GM19035 (cell line): ENCODE measurements at regions not wholly inside any gene's neighbourhood (a gene's known extent, or its start where the extent isn't known, plus 50 kb on each side); places are given as distances from the start of the nearest gene placed in this dataset.
A peak's percentile ranks its signal among the peaks of the same experiment; 100 is the strongest.
"Not testable (repeated sequence)": the region's sequence is repeated elsewhere in the genome, so short reads cannot be mapped to it uniquely, and the experiment has no call there.

Experiments
- ATAC-seq: cut with Tn5 transposase; IDR thresholded peaks from one replicate; pipeline ENCODE4 v1.9.1; 2021; ENCODE audit not compliant: unreplicated experiment

DNA sequence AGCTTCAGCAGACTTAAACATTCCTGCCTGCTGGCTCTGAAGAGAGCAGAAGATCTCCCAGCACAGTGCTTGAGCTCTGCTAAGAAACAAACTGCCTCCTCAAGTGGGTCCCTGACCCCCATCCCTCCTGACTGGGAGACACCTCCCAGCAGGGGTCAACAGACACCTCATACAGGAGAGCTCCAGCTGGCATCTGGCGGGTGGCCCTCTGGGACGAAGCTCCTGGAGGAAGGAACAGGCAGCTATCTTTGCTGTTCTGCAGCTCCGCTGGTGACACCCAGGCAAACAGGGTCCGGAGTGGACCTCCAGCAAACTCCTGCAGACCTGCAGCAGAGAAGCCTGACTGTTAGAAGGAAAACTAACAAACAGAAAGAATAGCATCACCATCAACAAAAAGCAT lies 139.3 kb downstream of the ATXN7L3B start:
- not testable (repeated sequence) for ATAC-seq

DNA sequence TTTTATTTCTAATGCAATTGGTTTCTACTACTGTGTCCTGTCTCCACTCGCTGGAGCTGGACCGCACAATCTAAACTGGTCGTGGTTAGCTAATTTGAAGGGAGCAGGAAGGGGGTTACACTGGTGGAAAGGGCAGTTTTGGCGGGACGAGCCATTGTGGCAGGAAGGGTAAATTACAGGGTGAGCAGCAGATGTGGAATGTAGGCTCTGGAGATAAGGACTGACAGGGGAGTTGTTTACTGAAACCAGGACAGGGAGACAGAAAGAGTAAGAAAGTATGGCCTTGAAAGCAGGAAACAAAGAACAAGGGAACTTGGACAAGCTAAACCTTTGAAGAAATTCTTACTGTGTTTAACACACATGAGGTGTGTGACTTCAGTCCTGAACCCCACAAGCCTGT lies 147.8 kb downstream of the ATXN7L3B start:
- ATAC-seq = no peak

DNA sequence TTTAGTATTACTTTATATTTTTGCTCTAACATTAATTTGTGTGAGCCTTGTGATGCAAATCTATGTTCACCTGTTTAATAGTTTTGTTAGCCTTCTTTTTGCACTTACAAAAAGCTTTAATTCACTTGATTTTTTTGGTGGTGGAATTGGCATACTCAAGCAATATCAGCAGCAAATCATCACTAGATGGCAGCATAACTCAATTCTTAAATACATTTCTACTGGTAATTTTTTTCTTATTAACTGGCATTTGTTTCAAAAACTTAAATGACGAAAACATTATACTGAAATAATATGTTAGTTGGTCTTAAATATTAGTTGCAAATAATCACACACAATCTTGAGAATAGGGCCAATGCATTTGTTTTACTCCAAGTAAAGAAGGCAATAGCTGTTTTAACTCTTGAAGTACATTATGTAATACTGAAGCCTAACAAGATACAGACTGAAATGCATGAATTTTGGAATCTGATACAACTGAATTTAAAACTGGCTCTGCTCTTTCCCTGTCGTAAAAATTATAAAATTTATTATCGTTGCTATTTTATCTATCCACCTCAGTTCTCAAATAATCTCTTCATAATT lies 151.5 kb downstream of the ATXN7L3B start:
- peak; percentile 56 for ATAC-seq

DNA sequence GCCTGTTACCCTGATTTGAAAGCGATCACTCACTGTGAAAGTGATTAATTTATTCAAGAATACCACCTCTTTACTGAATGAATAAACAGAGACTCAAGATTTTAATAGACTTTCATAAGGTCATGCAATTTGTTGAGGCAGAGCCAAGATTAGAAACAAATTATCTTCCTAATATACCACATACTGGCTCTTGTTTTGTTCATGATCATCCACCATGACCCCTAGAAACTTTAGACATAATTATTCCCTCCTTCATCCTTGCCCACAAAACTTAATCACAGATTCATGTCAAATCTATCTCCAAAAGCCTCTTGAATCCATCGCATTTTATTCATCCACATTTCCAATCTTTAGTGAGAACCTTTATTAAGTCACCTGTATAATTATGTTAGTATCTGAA lies 152.3 kb downstream of the ATXN7L3B start:
- no peak for ATAC-seq

DNA sequence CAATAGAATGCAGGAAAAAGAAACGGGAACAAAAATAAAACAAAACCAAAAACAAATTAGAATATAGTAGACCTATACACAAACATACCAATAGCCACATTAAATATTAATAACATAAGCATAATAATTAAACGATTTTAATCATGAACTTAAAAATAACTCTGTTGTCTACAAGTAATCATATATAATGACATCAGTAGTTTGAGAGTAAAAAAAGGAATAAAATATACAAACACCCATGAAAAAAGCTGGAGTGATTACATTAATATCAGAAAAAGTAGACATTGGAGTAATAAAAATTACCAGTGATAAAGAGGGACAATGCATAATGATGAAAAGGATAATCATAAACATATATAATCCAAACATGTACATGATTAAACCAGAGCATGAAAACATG lies 181.8 kb downstream of the ATXN7L3B start:
- ATAC-seq = no peak

DNA sequence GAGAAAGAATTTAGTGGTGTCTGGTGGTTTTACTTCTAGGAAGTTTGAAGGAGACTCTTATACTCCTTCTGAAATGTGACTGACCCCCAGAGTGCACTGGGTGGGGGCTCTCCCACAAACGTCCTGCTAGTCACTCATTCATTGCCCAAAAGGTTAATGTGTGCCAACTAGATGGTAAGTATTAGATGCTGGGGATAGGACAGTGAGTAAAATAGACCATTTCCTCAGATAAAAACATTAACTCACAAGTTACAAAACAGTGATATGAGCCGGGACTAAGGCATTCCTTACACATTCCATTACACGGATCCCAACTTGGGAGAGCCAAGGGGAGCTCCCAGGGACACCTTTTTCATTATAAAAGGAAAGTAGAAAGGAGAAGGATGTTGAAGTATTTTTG lies 185.1 kb downstream of the ATXN7L3B start:
- no peak for ATAC-seq

DNA sequence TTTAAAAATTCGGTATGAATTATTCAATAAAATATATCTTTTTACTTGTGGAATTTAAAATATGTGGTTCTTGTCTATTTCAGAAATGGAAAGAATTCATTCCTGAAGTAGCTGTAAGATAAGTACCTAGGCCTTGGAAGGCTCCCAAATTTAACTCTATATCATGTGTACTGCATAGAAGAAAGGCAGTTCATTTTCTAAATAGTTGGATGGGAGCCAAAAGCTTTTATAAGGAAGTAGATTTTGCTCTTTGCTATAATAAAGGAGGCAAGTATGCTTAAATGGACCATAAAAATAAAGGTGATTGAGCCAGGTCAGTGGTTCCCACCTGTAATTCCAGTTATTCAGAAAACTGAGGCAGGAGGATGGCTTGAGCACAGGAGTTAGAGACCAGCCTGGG lies 187.5 kb downstream of the ATXN7L3B start:
- no peak for ATAC-seq

DNA sequence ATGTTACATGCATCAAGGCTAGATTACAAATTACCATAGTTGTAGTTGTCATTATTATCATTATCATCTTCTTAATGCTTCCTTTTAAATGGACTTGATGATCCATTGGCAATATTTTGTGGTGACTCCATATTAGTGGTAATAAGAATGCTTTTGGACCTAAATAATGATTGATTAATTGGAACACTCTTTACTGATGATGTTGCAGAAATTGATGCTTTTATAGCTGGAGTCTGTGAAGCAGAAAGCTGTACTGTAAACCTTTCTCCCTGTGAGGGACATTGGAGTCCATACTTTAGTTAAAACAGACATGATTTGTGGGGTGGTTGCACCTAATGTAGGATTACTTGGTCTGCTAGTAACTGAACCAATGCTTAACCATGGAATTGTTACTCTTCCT lies 190.4 kb downstream of the ATXN7L3B start:
- no peak for ATAC-seq

DNA sequence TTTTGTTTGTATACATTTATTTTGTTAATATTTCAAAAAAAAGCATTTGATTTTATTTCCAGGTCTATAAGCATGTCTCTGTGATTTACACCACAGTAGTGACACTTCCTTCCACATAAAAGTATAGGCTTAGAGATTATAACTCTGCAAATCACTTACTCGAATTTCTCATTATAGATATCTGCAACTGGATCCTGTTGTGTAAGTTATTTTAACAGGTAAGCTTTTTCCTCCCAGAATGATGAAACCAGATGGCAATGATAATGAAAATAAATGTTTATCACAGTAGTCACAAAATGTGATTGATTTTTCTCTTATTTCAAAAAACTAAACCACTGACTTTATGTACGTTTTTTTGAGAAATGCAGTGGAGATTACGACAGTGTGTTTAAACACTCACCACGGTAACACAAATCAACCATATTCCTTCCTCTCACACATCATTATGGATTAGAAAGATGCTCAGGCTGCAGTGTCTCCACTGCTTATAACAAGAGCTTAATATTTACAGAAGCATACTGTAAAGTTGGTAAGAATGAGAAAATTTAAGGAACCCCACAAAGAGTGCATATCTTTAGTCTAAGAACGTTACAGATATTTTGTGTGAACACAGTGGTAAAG lies 194.6 kb downstream of the ATXN7L3B start:
- no peak for ATAC-seq

DNA sequence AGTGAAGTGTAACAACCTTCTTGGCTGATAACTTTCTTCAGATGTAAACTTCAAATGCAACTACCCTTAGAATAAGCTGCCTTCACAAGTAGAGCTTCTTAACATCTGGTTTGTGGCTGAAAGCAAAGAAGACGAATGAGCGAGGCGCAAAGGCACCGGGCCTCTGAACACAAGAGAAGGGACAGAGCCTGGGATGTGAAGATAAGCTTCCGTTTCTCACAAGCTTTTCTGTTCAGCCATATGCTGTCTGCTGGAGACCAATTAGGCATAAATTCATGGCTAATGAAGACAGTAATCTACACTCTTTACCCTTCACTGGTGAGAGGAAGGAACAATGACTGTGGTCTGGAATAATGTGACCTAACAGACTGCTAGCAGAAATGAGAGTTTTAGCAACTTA lies 195.2 kb downstream of the ATXN7L3B start:
- ATAC-seq = no peak

DNA sequence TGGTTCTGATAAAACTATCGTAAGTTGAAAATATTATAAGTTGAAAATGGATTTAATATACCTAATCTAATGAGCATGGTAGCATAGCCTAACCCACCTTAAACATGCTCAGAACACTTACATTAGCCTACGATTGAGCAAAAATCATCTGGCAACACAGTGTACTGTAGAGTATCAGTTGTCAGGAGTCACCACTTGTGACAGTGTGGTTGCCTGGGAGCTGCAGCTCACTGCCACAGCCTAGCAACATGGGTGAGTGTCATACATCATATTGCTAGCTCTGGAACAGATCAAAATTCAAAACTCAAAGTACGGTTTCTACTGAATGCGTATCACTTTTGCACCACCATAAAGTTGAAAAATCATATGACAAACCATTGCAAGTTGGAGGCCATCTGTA lies 203.5 kb downstream of the ATXN7L3B start:
- no peak for ATAC-seq

DNA sequence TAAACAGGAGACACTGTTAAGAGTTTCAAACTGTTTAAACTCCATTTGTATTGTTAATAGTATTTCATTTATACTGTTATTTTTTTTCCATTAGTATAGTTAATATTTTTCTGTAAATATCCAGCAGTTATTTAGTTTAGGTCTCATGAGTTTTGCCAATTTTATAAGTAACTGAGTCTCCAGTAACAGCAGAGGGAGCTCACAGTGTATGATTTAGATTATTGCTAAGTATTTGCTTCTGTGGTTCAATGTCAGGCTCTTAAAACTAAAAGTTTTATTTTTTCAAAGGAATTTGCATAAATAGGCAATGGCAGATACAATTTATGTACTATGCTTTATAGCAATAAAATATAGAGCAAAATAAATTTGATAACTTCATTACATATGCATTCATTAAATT lies 209.7 kb downstream of the ATXN7L3B start:
- no peak for ATAC-seq

DNA sequence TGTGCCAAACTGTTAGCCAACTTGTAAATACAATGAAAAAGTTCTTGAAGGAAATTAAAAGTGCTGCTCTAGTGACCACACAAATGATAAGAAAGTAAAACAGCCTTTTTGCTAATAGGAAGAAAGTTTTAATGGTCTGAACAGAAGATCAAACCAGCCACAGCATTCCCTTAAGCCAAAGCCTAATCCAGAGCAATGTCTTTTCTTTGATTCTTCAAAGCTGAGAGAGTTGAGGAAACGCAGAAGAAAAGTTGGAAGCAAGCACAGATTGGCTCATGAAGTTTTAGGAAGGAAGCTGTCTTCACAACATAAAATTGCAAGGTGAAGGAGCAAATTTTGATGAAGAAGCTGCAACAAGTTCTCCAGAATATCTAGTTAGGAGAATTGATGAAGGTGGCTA lies 213.8 kb downstream of the ATXN7L3B start:
- ATAC-seq = no peak

DNA sequence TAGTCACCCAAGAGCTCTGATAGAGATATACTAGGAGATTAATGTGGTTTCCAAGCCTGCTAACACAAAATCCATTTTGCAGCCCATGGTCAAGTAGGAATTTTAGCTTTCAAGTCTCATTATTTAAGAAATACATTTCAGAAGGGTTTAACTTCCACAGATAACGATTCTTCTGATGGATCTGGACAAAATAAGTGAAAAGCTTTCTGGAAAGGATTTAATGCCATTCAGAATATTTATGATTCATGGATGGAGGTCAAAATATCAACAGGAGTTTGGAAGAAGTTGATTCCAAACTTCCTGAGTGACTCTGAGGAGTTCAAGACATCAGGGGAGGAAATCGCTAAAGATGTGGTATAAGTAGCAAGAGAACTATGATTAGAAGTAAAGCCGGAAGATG lies 214.6 kb downstream of the ATXN7L3B start:
- ATAC-seq = no peak

DNA sequence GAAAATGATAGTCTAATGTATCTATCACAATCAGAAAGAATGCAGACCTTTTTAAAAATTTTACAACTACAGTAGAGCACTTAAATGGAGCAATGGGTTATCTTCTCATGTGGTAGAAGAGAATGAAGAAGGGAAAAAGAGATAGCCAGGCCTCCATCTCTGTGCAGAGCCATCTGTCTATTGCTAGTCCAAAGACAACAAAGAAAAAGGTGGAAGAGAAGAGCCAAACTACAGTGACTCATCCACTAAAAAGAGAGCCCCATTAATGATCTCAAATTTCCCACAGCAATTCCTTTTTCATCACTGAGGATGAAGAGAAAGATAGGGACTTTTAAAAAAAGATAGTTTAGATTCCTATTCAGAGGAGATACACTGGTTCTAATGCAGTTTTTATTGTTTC lies 232.9 kb downstream of the ATXN7L3B start:
- ATAC-seq = no peak

DNA sequence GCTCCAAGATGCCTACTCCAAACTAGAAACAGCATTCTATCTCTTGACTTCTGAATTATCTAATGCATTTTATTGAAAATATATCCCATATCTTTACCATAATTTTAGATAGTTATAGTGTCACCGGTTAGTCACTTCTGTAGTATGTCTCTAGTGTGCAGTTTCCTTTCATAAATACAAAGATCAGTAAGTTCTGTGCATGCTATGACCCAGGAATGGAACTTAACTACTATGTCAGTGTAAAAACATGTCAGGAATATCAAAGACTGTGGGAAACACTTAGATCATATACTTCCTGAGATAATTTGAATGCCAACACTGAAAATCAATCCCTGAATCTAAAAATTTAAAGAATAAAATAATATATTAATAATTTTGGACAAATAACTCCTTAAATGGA lies 237.6 kb downstream of the ATXN7L3B start:
- no peak for ATAC-seq

DNA sequence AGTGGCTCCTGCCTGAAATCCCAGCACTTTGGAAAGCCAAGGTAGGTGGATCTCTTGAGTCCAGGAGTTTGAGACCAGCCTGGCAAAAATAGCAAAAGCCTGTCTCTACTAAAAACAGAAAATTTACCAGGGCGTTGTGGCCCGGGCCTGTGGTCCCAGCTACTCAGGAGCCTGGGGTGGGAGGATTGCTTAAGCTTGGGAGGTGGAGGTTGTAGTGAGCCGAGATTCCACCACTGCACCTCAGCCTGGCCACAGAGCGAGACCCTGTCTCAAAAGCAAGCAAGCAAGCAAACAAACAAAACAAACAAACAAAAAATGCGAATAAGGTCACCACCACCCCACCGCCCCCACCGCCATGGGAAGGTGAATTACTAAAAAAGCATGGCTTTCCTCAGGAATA lies 238.7 kb downstream of the ATXN7L3B start:
- ATAC-seq = no peak

DNA sequence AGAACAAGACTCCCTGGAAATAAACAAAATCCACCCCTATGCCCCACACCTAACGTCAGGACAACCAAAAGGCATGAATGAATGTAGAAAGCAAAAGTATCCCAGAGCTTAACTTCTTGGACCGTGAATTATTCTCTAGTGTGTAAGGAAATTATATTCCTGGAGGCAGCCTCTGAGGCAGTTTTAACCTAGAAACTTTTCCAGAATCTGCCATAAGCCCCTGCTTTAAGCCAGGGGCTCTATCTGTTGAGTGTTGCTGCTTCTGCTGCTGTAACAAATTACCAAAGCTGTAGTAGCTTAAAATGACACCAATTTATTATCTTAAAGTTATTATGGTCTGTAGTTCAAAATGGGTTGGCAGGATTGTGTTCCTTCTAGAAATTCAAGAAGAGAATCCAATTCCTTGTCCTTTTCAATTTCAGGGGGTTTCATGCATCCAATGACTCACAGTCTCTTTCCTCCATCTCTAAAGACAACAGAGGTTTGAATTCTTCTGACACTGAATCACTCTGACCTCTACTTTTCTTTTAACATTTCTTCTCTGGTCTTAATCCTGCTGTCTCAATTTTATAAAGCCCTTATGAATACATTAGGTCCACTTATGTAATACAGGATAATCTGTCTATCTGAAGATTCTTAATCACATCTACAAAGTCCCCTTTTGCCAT lies 242.7 kb downstream of the ATXN7L3B start:
- no peak for ATAC-seq

DNA sequence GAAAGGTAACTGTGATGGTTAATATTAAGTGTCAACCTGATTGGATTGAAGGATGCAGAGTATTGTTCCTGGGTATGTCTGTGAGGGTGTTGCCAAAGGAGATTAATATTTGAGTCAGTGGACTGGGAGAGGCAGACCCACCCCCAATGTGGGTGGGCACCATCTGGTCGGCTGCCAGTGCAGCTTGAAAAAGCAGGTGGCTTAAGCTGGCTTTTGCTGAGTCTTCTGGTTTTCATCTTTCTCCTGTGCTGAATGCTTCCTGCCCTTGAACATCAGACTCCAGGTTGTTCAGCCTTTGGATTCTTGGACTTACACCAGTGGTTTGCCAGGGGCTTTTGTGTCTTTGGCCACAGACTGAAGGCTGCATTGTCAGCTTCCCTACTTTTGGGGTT lies 243.2 kb downstream of the ATXN7L3B start:
- ATAC-seq = not testable (repeated sequence)

DNA sequence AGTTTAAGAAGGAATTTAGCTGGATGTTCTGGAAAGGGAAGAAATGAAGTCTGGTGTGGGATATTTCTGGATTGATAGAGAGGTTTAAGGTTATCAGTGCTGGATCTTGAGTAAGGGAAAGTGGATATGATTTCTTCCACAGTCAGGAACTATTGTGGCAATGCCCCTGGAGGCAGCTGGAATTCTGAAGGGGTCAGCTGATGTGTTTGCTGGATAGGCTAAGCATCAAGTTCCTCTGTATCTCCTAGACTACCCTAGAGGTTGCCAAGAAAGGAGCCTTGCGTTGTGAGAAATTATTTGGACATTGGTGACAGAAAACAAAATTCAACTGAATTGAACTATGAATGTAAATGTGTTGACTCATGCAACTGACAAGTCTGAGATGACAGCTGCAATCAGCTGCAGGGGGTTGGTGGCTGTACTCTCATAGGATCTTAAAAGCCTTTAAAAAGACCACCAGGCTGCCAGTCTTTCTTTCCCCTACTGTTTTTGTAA lies 244.4 kb downstream of the ATXN7L3B start:
- no peak for ATAC-seq

DNA sequence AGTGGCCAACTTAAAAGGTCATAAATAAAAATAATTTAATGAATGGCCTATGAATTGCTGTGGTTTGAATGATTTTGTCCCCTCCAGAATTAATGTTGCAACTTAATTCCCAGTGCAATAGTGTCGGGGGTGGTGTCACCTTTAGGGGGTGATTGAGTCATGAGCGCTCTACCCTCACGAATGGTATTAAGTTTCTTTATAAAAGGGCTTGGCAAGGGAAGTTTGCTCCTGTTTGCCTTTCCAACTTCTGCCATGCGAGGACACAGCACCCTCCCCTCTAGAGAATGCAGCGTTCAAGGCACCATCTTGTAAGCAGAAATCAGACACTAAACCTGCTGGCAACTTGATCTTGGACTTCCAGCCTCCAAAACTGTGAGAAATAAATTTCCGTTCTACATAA lies 253.3 kb downstream of the ATXN7L3B start:
- ATAC-seq = no peak

DNA sequence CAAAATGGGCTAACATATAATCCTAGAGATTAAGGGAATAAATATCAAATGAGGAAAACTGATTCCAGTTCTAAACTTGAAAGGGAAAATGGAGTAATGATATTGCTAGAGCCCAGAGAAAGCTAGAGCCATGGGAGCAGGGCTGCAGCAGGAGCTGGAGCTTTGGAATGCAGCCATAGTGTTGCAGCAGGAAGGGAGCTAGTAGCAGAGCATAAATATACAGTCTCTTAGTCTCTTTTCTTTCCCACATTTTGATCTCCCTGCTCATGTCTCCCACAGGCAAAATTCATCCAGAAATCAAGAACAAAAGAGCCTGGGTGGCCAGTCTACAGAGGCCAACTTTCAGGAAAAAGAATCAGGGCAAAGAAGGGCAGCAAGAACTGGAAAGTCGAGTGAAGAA lies 253.7 kb downstream of the ATXN7L3B start:
- no peak for ATAC-seq

DNA sequence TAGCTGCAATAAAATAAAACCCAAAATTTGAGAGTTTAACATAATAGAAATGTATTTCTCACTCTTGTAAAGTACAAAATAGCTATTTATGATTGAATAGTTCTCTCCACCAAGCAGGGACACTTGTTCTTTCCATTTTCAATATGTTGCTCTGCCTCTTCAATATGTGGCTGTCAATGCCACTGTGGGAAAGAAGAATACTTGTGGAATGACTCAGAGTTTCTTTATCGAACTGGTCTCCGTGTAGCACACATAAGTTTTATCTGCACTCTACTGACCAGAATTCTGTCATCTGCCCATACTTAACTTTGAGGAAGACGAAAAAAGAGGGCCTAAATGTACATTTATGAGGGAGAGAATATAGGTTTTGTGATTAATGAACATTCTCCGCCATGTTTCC lies 256.9 kb downstream of the ATXN7L3B start:
- no peak for ATAC-seq
